Kidney (tissue), 13 donors: ENCODE measurements at regions not wholly inside any gene's neighbourhood (a gene's known extent, or its start where the extent isn't known, plus 50 kb on each side); places are given as distances from the start of the nearest gene placed in this dataset.
A peak's percentile ranks its signal among the peaks of the same experiment; 100 is the strongest.

Experiments
- DNase-seq, 5 donors: peaks; one replicate each; pipeline ENCODE4 v3.0.0-alpha.2; 2013 to 2020
- FAIRE-seq: peaks from 2 replicates; lab custom pipeline; 2012; peaks lifted over from hg19 to GRCh38; lab: Jason Lieb, UNC
- H3K27ac ChIP-seq, 2 donors: one replicate each; pipeline ENCODE4 v1.7.0; 2013; ENCODE audit warnings: low read depth in 2 of 2, low read length in 2 of 2, inconsistent platforms in 1 of 2
- H3K27me3 ChIP-seq: one replicate; pipeline ENCODE4 v1.7.1; 2013; ENCODE audit warnings: low read length, inconsistent platforms; ENCODE audit not compliant: control insufficient read depth, insufficient read depth
- H3K36me3 ChIP-seq, 3 donors: one replicate each; pipeline versions ENCODE4 v1.7.0 to v1.7.1; 2013; ENCODE audit warnings: low read length in 3 of 3, control low read depth in 1 of 3, inconsistent platforms in 1 of 3; ENCODE audit not compliant: insufficient read depth in 3 of 3, control insufficient read depth in 2 of 3
- H3K4me1 ChIP-seq, 3 donors: one replicate each; pipeline versions ENCODE4 v1.7.0 to v1.7.1; 2013; ENCODE audit warnings: low read length in 3 of 3, inconsistent platforms in 1 of 3, low read depth in 1 of 3; ENCODE audit not compliant: control insufficient read depth in 2 of 3, insufficient read depth in 2 of 3
- H3K4me3 ChIP-seq, 3 donors: one replicate each; pipeline versions ENCODE4 v1.7.0 to v1.8.1; 2013; ENCODE audit warnings: low read length in 3 of 3, control low read depth in 1 of 3, inconsistent platforms in 1 of 3
- H3K9ac ChIP-seq, 3 donors: one replicate each; pipeline versions ENCODE4 v1.7.0 to v1.7.1; 2013; ENCODE audit warnings: low read length in 3 of 3, control low read depth in 1 of 3, inconsistent platforms in 1 of 3
- H3K9me3 ChIP-seq, 3 donors: one replicate each; pipeline versions ENCODE4 v1.7.0 to v1.7.1; 2013; ENCODE audit warnings: low read length in 3 of 3, control low read depth in 1 of 3, inconsistent platforms in 1 of 3; ENCODE audit not compliant: control insufficient read depth in 2 of 3, insufficient read depth in 1 of 3
- CTCF ChIP-seq: IDR thresholded peaks from 3 replicates; pipeline ENCODE4 v1.5.1; 2012; ENCODE audit warnings: mild to moderate bottlenecking, moderate library complexity, borderline replicate concordance; ENCODE audit not compliant: insufficient read depth; ENCODE audit errors: extremely low read depth
- intact Hi-C: fragments of 100-400 bp; cut with DNase I; formaldehyde crosslinking; loops from one replicate; pipeline ENCODE4 v1.11.1; 2022
- donor health status: control.
- donor health status: control.
- donor health status: control.
- donor health status: control.
- donor health status: control.
- donor health status: DM: yes; HTN: yes; CAD: no.
- donor health status: Normal renal cell carcinoma (clear cell type).

GRCh38 chr9:120252248-120252647, 327.7 kb downstream of the CDK5RAP2 start:
- DNase-seq: peak in 1 of 5 donors; percentile 15
- Histone ChIP-seq H3K36me3 (no peaks in the 10 kb centered on the region), H3K27me3 (no peaks in the 10 kb centered on the region), H3K4me1 (no peaks in the 10 kb centered on the region), H3K9ac (no peak overlapping the region), H3K27ac (no peak overlapping the region), H3K4me3 (no peak overlapping the region), H3K9me3 (no peaks in the 10 kb centered on the region)
- no peak for FAIRE-seq
- intact Hi-C loops: no loop called here
- TF ChIP-seq CTCF: no peak

GRCh38 chr9:120242116-120242811, 337.7 kb downstream of the CDK5RAP2 start:
- DNase-seq: no peak
- Histone ChIP-seq H3K9me3 (no peaks in the 10 kb centered on the region), H3K4me1 (no peaks in the 10 kb centered on the region), H3K4me3 (no peak overlapping the region), H3K36me3 (no peaks in the 10 kb centered on the region), H3K27me3 (no peaks in the 10 kb centered on the region), H3K27ac (no peak overlapping the region), H3K9ac (no peak overlapping the region)
- FAIRE-seq: no peak
- intact Hi-C loops: no loop called here
- TF ChIP-seq CTCF: no peak

DNA sequence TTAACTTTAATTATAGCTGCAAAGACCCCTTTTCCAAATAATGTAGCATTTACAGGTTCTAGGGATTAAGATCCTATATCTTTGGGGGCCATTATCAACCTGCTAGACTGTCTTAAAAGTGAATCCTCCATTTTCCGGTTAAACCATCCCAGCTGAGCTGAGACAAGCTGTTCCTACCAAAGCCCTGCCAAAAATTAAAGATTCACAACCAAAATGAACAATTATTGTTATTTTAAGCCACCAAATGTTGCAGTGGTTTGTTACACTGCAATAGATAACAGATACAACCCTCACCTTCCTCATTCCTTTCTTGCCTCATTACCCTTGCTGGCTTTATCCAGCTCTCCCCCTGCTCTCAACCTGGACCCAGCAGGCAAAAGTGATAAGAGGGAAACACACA, 343.4 kb downstream of the CDK5RAP2 start:
- no peaks in the 10 kb centered on the region for H3K4me1 ChIP-seq
- H3K27ac ChIP-seq: no peak overlapping the region
- FAIRE-seq: no peak
- no peak for DNase-seq
- intact Hi-C loops: no loop called here
- no peaks in the 10 kb centered on the region for H3K27me3 ChIP-seq
- no peak overlapping the region for H3K4me3 ChIP-seq
- TF ChIP-seq CTCF: no peak
- no peaks in the 10 kb centered on the region for H3K36me3 ChIP-seq
- no peaks in the 10 kb centered on the region for H3K9me3 ChIP-seq
- H3K9ac ChIP-seq: no peak overlapping the region

DNA sequence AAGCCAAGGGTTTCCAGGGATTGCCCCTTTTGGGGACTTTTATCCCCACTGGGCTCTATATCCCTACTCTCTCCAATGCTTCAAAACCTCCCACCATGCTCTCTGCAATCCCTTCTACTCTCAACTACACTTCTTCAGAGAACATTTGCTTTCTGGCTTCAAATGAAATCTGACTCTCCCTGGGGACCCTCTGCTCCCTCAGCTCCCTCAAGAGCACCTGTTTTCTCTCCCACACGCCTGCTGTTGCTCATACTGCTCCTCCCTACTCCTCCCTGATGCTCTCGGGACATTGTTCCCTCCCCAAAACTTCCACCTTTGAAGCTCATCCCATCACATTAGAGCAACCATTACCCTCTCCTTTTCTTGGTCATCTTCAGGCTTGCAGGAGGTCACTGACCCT, 344.9 kb downstream of the CDK5RAP2 start:
- H3K27me3 ChIP-seq: no peaks in the 10 kb centered on the region
- H3K36me3 ChIP-seq: no peaks in the 10 kb centered on the region
- intact Hi-C loops: no loop called here
- H3K4me3 ChIP-seq: no peak overlapping the region
- no peak for TF ChIP-seq CTCF
- DNase-seq: no peak
- FAIRE-seq: no peak
- no peaks in the 10 kb centered on the region for H3K9me3 ChIP-seq
- no peaks in the 10 kb centered on the region for H3K4me1 ChIP-seq
- no peak overlapping the region for H3K27ac ChIP-seq
- H3K9ac ChIP-seq: no peak overlapping the region
